ENCODE measurements at regions not wholly inside any gene's neighbourhood (a gene's known extent, or its start where the extent isn't known, plus 50 kb on each side); places are given as distances from the start of the nearest gene placed in this dataset.

DNA sequence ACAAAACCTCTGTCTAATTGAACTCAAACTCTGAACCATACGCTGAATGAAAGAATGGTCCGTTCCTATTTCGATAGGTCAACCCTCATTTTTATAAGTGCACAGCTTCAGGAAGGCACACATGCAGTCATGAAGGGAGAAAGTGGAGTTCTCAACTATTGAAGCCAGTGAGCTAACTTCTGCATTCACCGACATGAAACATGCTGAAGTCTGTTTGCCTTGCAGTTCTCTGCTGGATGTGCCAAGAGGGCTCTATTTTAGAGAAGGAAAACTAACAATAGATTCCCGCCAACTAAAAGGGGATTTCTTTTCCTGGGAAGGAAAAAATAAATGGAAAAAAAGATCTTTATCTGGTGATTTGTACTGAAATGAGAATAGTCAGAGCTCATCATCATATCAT lies 191.0 kb upstream of the PLEKHG7 start:
- no peak overlapping the region for H3K27ac ChIP-seq
- H3K9me3 ChIP-seq (ENCODE audit: control insufficient read depth, low read length), result no peaks in the 10 kb centered on the region
- H3K36me3 ChIP-seq (ENCODE audit: control insufficient read depth, insufficient read depth, low read length), result no peaks in the 10 kb centered on the region
- H2AFZ ChIP-seq, result no peak overlapping the region
- TF ChIP-seq, protein P1, sequence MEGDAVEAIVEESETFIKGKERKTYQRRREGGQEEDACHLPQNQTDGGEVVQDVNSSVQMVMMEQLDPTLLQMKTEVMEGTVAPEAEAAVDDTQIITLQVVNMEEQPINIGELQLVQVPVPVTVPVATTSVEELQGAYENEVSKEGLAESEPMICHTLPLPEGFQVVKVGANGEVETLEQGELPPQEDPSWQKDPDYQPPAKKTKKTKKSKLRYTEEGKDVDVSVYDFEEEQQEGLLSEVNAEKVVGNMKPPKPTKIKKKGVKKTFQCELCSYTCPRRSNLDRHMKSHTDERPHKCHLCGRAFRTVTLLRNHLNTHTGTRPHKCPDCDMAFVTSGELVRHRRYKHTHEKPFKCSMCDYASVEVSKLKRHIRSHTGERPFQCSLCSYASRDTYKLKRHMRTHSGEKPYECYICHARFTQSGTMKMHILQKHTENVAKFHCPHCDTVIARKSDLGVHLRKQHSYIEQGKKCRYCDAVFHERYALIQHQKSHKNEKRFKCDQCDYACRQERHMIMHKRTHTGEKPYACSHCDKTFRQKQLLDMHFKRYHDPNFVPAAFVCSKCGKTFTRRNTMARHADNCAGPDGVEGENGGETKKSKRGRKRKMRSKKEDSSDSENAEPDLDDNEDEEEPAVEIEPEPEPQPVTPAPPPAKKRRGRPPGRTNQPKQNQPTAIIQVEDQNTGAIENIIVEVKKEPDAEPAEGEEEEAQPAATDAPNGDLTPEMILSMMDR (IDR thresholded peaks at IDR 0.05), result no peak
- no peaks in the 10 kb centered on the region for H3K27me3 ChIP-seq (ENCODE audit: control insufficient read depth, insufficient read depth, low read length)
- H3K9ac ChIP-seq, result no peak overlapping the region
- H3K4me2 ChIP-seq (ENCODE audit: low read length), result no peak overlapping the region
- no peak overlapping the region for H3K4me3 ChIP-seq (ENCODE audit: low read depth, low read length)
- H3K4me1 ChIP-seq, result no peaks in the 10 kb centered on the region
- H3K79me2 ChIP-seq, result no peaks in the 10 kb centered on the region

DNA sequence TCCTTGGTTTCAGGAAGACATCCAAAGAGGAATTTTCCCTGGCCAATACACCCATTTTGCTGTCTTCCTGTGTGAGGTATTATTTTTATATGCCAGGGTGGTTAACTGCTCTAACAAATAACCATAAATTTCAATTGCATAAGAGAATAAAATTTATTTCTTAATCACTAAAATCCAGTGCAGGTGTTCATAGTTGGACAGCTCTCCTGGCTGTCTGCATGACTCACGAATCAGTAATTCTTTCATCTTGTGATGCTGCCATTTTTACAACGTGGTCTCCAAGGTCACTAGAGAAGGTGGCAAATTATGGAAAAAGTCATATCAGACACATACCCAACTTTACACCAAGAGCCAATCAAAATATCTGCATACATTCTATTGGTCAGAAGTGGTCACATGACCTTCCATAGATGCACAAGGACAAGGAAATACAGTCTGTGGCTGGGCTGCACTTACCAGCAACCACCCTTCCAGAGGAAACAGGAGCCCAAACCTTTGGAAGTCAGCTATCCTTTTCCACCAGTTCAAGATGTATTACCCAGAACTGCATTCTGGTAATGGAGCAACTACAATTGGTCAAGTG lies 193.5 kb upstream of the PLEKHG7 start:
- Histone ChIP-seq H3K9me3 (ENCODE audit: control insufficient read depth, low read length) (no peaks in the 10 kb centered on the region), H3K27ac (no peak overlapping the region), H3K36me3 (ENCODE audit: control insufficient read depth, insufficient read depth, low read length) (no peaks in the 10 kb centered on the region), H3K4me2 (ENCODE audit: low read length) (no peak overlapping the region), H3K4me1 (peaks cover under 1% of the 10 kb centered on the region), H2AFZ (no peak overlapping the region), H3K27me3 (ENCODE audit: control insufficient read depth, insufficient read depth, low read length) (no peaks in the 10 kb centered on the region), H3K4me3 (ENCODE audit: low read depth, low read length) (no peak overlapping the region), H3K9ac (no peak overlapping the region), H3K79me2 (no peaks in the 10 kb centered on the region)
- TF ChIP-seq, protein P1 (IDR thresholded peaks at IDR 0.05), result no peak

DNA sequence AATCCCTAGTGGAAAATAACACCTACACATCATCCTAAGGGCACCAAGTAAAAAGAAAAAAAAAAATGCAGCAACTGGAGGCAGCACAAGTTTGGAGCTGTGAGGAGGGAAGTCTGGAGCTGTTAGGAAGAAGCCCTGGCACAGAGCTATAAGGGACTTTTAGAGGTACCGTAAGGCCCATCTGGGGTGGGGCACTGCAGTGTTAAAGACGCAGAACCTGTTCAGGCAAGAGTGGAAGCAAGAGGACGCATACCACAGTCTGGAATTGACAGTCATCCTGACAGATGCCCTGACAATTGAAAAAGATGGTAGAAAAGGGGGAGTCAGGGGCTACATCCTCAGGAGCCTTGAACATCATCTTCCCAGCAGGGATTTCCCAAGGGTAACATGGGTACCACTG lies 195.9 kb upstream of the PLEKHG7 start:
- peak overlapping the region; percentile 65 for H2AFZ ChIP-seq
- H3K4me1 ChIP-seq, result peaks cover 20% of the 10 kb centered on the region
- TF ChIP-seq, protein P1 (IDR thresholded peaks at IDR 0.05), result no peak
- no peak overlapping the region for H3K9ac ChIP-seq
- no peaks in the 10 kb centered on the region for H3K9me3 ChIP-seq (ENCODE audit: control insufficient read depth, low read length)
- no peak overlapping the region for H3K4me3 ChIP-seq (ENCODE audit: low read depth, low read length)
- no peaks in the 10 kb centered on the region for H3K36me3 ChIP-seq (ENCODE audit: control insufficient read depth, insufficient read depth, low read length)
- no peak overlapping the region for H3K27ac ChIP-seq
- no peaks in the 10 kb centered on the region for H3K27me3 ChIP-seq (ENCODE audit: control insufficient read depth, insufficient read depth, low read length)
- no peaks in the 10 kb centered on the region for H3K79me2 ChIP-seq
- no peak overlapping the region for H3K4me2 ChIP-seq (ENCODE audit: low read length)

DNA sequence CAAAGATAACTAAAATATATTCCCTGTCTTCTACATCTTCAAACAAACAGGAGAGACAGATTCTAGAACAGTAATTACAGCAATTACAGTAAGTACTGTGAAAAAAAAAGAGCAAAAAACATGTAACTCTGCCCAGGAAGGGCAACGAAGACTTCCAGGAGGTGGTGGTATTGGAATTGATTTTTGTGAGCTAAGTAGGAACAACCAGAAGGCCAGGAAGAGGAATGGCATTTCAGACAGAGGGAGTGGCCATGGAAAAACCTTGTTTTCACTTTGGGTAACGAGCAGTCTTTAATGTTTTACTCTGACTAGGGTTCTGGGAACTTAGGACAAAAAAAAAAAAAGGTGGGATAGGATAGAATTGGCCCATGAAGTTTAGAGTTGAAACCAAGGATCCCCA lies 196.3 kb upstream of the PLEKHG7 start:
- no peak overlapping the region for H3K4me3 ChIP-seq (ENCODE audit: low read depth, low read length)
- peaks cover 20% of the 10 kb centered on the region for H3K4me1 ChIP-seq
- H3K79me2 ChIP-seq, result no peaks in the 10 kb centered on the region
- peak overlapping the region; percentile 59 for H3K27ac ChIP-seq
- no peak overlapping the region for H3K9ac ChIP-seq
- H3K27me3 ChIP-seq (ENCODE audit: control insufficient read depth, insufficient read depth, low read length), result no peaks in the 10 kb centered on the region
- H3K9me3 ChIP-seq (ENCODE audit: control insufficient read depth, low read length), result no peaks in the 10 kb centered on the region
- no peak overlapping the region for H3K4me2 ChIP-seq (ENCODE audit: low read length)
- TF ChIP-seq, protein P1 (IDR thresholded peaks at IDR 0.05), result peak; percentile 37
- H3K36me3 ChIP-seq (ENCODE audit: control insufficient read depth, insufficient read depth, low read length), result no peaks in the 10 kb centered on the region
- H2AFZ ChIP-seq, result peak overlapping the region; percentile 65
